ENCODE measurements at regions not wholly inside any gene's neighbourhood (a gene's known extent, or its start where the extent isn't known, plus 50 kb on each side); places are given as distances from the start of the nearest gene placed in this dataset.

- TF ChIP-seq POLR2A (IDR thresholded peaks at IDR 0.05): no peak
- TF ChIP-seq, protein P1, sequence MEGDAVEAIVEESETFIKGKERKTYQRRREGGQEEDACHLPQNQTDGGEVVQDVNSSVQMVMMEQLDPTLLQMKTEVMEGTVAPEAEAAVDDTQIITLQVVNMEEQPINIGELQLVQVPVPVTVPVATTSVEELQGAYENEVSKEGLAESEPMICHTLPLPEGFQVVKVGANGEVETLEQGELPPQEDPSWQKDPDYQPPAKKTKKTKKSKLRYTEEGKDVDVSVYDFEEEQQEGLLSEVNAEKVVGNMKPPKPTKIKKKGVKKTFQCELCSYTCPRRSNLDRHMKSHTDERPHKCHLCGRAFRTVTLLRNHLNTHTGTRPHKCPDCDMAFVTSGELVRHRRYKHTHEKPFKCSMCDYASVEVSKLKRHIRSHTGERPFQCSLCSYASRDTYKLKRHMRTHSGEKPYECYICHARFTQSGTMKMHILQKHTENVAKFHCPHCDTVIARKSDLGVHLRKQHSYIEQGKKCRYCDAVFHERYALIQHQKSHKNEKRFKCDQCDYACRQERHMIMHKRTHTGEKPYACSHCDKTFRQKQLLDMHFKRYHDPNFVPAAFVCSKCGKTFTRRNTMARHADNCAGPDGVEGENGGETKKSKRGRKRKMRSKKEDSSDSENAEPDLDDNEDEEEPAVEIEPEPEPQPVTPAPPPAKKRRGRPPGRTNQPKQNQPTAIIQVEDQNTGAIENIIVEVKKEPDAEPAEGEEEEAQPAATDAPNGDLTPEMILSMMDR (IDR thresholded peaks at IDR 0.05): no peak
Observed at GRCh38 chr4:98712607-98713006, 54.2 kb upstream of the TSPAN5 start.

All from suprapubic skin (tissue), 3 donors.